HG03039 (cell line): ENCODE measurements at regions not wholly inside any gene's neighbourhood (a gene's known extent, or its start where the extent isn't known, plus 50 kb on each side); places are given as distances from the start of the nearest gene placed in this dataset.

ENCODE experiments used
- ATAC-seq: cut with Tn5 transposase; IDR thresholded peaks from one replicate; pipeline ENCODE4 v1.9.1; 2021; ENCODE audit warnings: mild to moderate bottlenecking, moderate library complexity; ENCODE audit not compliant: unreplicated experiment

- ATAC-seq = no peak
Measured at GRCh38 chr4:133891011-133891410, 310.6 kb downstream of the PABPC4L start.

- ATAC-seq = no peak
Measured at GRCh38 chr4:133887723-133888122, 313.9 kb downstream of the PABPC4L start.

- ATAC-seq = no peak
Measured at GRCh38 chr4:133869486-133869885, 332.1 kb downstream of the PABPC4L start.

GRCh38 chr4:133868856-133869255 lies 332.7 kb downstream of the PABPC4L start:
- ATAC-seq = no peak

- no peak for ATAC-seq
Measured at GRCh38 chr4:133866328-133866699, 335.3 kb downstream of the PABPC4L start.

GRCh38 chr4:133865612-133866327 lies 335.8 kb downstream of the PABPC4L start:
- ATAC-seq = no peak

GRCh38 chr4:133863153-133863552 lies 338.4 kb downstream of the PABPC4L start:
- no peak for ATAC-seq

GRCh38 chr4:133856731-133857355 lies 344.7 kb downstream of the PABPC4L start:
- no peak for ATAC-seq

GRCh38 chr4:133855001-133855400 lies 346.6 kb downstream of the PABPC4L start:
- ATAC-seq = no peak

GRCh38 chr4:133839326-133839725 lies 362.3 kb downstream of the PABPC4L start:
- no peak for ATAC-seq

- no peak for ATAC-seq
Measured at GRCh38 chr4:133823177-133823576, 378.4 kb downstream of the PABPC4L start.

GRCh38 chr4:133812954-133813353 lies 388.6 kb downstream of the PABPC4L start:
- ATAC-seq = no peak

- ATAC-seq = no peak
Measured at GRCh38 chr4:133812236-133812635, 389.4 kb downstream of the PABPC4L start.

- no peak for ATAC-seq
Measured at GRCh38 chr4:133808151-133808550, 393.4 kb downstream of the PABPC4L start.

GRCh38 chr4:133803341-133803740 lies 398.2 kb downstream of the PABPC4L start:
- ATAC-seq = no peak

GRCh38 chr4:133802359-133803140 lies 399.0 kb downstream of the PABPC4L start:
- no peak for ATAC-seq

GRCh38 chr4:133801883-133802282 lies 399.7 kb downstream of the PABPC4L start:
- no peak for ATAC-seq

- ATAC-seq = no peak
Measured at GRCh38 chr4:133800966-133801365, 400.6 kb downstream of the PABPC4L start.

GRCh38 chr4:133799717-133800315 lies 401.8 kb downstream of the PABPC4L start:
- no peak for ATAC-seq

- ATAC-seq = no peak
Measured at GRCh38 chr4:133777661-133778060, 423.9 kb downstream of the PABPC4L start.

- ATAC-seq = no peak
Measured at GRCh38 chr4:133776961-133777360, 424.6 kb downstream of the PABPC4L start.
